ENCODE measurements at regions not wholly inside any gene's neighbourhood (a gene's known extent, or its start where the extent isn't known, plus 50 kb on each side); places are given as distances from the start of the nearest gene placed in this dataset.

- no peak for TF ChIP-seq CTCF (IDR thresholded peaks at IDR 0.05; ENCODE audit: low read depth, low read length)
- no peak for DNase-seq (ENCODE audit: extremely low read depth, low read depth)
Observed at GRCh38 chr2:2715036-2715818, 384.2 kb upstream of the MYT1L start.

GRCh38 chr2:2714408-2714807 lies 383.3 kb upstream of the MYT1L start:
- TF ChIP-seq CTCF (IDR thresholded peaks at IDR 0.05; ENCODE audit: low read depth, low read length) = no peak
- DNase-seq (ENCODE audit: extremely low read depth, low read depth) = no peak

GRCh38 chr2:2709431-2709770 lies 378.3 kb upstream of the MYT1L start:
- no peak for DNase-seq (ENCODE audit: extremely low read depth, low read depth)
- TF ChIP-seq CTCF (IDR thresholded peaks at IDR 0.05; ENCODE audit: low read depth, low read length) = no peak

GRCh38 chr2:2708575-2709430 lies 377.7 kb upstream of the MYT1L start:
- TF ChIP-seq CTCF (IDR thresholded peaks at IDR 0.05; ENCODE audit: low read depth, low read length) = no peak
- DNase-seq (ENCODE audit: extremely low read depth, low read depth) = no peak

GRCh38 chr2:2707206-2707991 lies 376.3 kb upstream of the MYT1L start:
- no peak for TF ChIP-seq CTCF (IDR thresholded peaks at IDR 0.05; ENCODE audit: low read depth, low read length)
- DNase-seq (ENCODE audit: extremely low read depth, low read depth) = no peak

- TF ChIP-seq CTCF (IDR thresholded peaks at IDR 0.05; ENCODE audit: low read depth, low read length) = no peak
- no peak for DNase-seq (ENCODE audit: extremely low read depth, low read depth)
Observed at GRCh38 chr2:2706306-2706705, 375.2 kb upstream of the MYT1L start.

All from AG09319 (cell line).